Neural progenitor cell (in vitro differentiated cells): ENCODE measurements at regions not wholly inside any gene's neighbourhood (a gene's known extent, or its start where the extent isn't known, plus 50 kb on each side); places are given as distances from the start of the nearest gene placed in this dataset.

Source experiments
- DNase-seq: peaks from one replicate; pipeline ENCODE4 v3.0.0-alpha.2; 2016; ENCODE audit warnings: low spot score
- H2AFZ ChIP-seq: fragments of 200-600 bp; sonication (generic); replicated peaks from 2 replicates; pipeline ENCODE4 v1.6.1; 2016; ENCODE audit warnings: antibody characterized with exemption
- H3F3A ChIP-seq: fragments of 200-600 bp; sonication (generic); 2 replicates; pipeline ENCODE4 v1.6.1; 2016; ENCODE audit warnings: antibody characterized with exemption, low read depth
- H3K27ac ChIP-seq: fragments of 200-600 bp; sonication (generic); 2 replicates; pipeline ENCODE4 v1.5.1; 2016; ENCODE audit warnings: mild to moderate bottlenecking
- H3K27me3 ChIP-seq: fragments of 200-600 bp; sonication (generic); 2 replicates; pipeline ENCODE4 v1.6.1; 2016; ENCODE audit warnings: mild to moderate bottlenecking, moderate library complexity
- H3K36me3 ChIP-seq: fragments of 200-600 bp; sonication (generic); 2 replicates; pipeline ENCODE4 v1.5.1; 2016
- H3K4me1 ChIP-seq: fragments of 200-600 bp; sonication (generic); 2 replicates; pipeline ENCODE4 v1.6.1; 2016; ENCODE audit warnings: mixed run types
- H3K4me2 ChIP-seq: fragments of 200-600 bp; sonication (generic); 2 replicates; pipeline ENCODE4 v1.6.1; 2016
- H3K4me3 ChIP-seq: fragments of 200-600 bp; sonication (generic); 2 replicates; pipeline ENCODE4 v1.5.1; 2016
- H3K79me2 ChIP-seq: fragments of 200-600 bp; sonication (generic); 2 replicates; pipeline ENCODE4 v1.6.1; 2016; ENCODE audit warnings: low read depth
- H3K9ac ChIP-seq: fragments of 200-600 bp; sonication (generic); 2 replicates; pipeline ENCODE4 v1.6.1; 2016
- H3K9me3 ChIP-seq: fragments of 200-600 bp; sonication (generic); 2 replicates; pipeline ENCODE4 v1.5.1; 2016; ENCODE audit warnings: low read depth
- H4K20me1 ChIP-seq: fragments of 200-600 bp; sonication (generic); 2 replicates; pipeline ENCODE4 v1.6.1; 2016; ENCODE audit warnings: low read depth
- H3K27ac Mint-ChIP-seq: 3 replicates; pipeline ENCODE4 v1.8.0; 2021; ENCODE audit warnings: mixed read lengths
- H3K27me3 Mint-ChIP-seq: 2 replicates; pipeline ENCODE4 v1.8.0; 2022; ENCODE audit warnings: low read depth, mild to moderate bottlenecking, inconsistent platforms, moderate library complexity, mixed read lengths; ENCODE audit not compliant: insufficient read depth
- H3K36me3 Mint-ChIP-seq: 3 replicates; pipeline ENCODE4 v1.8.0; 2021; ENCODE audit warnings: mixed read lengths
- H3K4me1 Mint-ChIP-seq: 3 replicates; pipeline ENCODE4 v1.8.0; 2021; ENCODE audit warnings: mixed read lengths
- H3K4me3 Mint-ChIP-seq: 3 replicates; pipeline ENCODE4 v1.8.0; 2021; ENCODE audit warnings: mild to moderate bottlenecking, moderate library complexity, mixed read lengths
- H3K9me3 Mint-ChIP-seq: 3 replicates; pipeline ENCODE4 v1.8.0; 2020; ENCODE audit warnings: mixed read lengths
- CTCF ChIP-seq: fragments of 200-600 bp; sonication (generic); IDR thresholded peaks from 2 replicates; pipeline ENCODE4 v1.5.1; 2017; ENCODE audit warnings: antibody characterized with exemption, mild to moderate bottlenecking
- EZH2 ChIP-seq: fragments of 200-600 bp; sonication (generic); IDR thresholded peaks from 2 replicates; pipeline ENCODE4 v1.6.1; 2017; ENCODE audit warnings: antibody characterized with exemption, mild to moderate bottlenecking, moderate library complexity
- EZH2phosphoT487 ChIP-seq: fragments of 200-600 bp; sonication (generic); IDR thresholded peaks from 2 replicates; pipeline ENCODE4 v1.6.1; 2017; ENCODE audit warnings: antibody characterized with exemption

GRCh38 chr5:6872441-6873160 lies 159.4 kb downstream of the TENT4A start:
- TF ChIP-seq EZH2 (no peak), EZH2phosphoT487 (no peak), CTCF (no peak)
- Mint-ChIP-seq H3K36me3 (no peaks in the 10 kb centered on the region), H3K27me3 (no peaks in the 10 kb centered on the region)

GRCh38 chr5:6873359-6873758 lies 160.1 kb downstream of the TENT4A start:
- Mint-ChIP-seq H3K27ac (no peak overlapping the region), H3K4me1 (no peaks in the 10 kb centered on the region), H3K36me3 (no peaks in the 10 kb centered on the region), H3K9me3 (no peaks in the 10 kb centered on the region), H3K4me3 (no peak overlapping the region), H3K27me3 (no peaks in the 10 kb centered on the region)
- Histone ChIP-seq H3K9me3 (no peaks in the 10 kb centered on the region), H3K4me3 (no peak overlapping the region), H3F3A (no peaks in the 10 kb centered on the region), H2AFZ (no peak overlapping the region), H4K20me1 (no peaks in the 10 kb centered on the region), H3K27me3 (no peaks in the 10 kb centered on the region), H3K9ac (no peak overlapping the region), H3K79me2 (no peaks in the 10 kb centered on the region), H3K36me3 (no peaks in the 10 kb centered on the region), H3K4me1 (no peaks in the 10 kb centered on the region), H3K27ac (no peak overlapping the region), H3K4me2 (no peak overlapping the region)
- TF ChIP-seq EZH2 (no peak), CTCF (no peak), EZH2phosphoT487 (no peak)
- DNase-seq = no peak

More at GRCh38 chr5:6872441-6873160, 159.4 kb downstream of the TENT4A start:
- no peak for DNase-seq
- Mint-ChIP-seq H3K4me1 (peaks cover 4% of the 10 kb centered on the region), H3K4me3 (no peak overlapping the region), H3K27ac (no peak overlapping the region), H3K9me3 (no peaks in the 10 kb centered on the region)
- Histone ChIP-seq H3K36me3 (no peaks in the 10 kb centered on the region), H4K20me1 (no peaks in the 10 kb centered on the region), H3K4me2 (no peak overlapping the region), H2AFZ (no peak overlapping the region), H3K27ac (no peak overlapping the region), H3K4me3 (no peak overlapping the region), H3K9me3 (no peaks in the 10 kb centered on the region), H3K4me1 (no peaks in the 10 kb centered on the region), H3K27me3 (no peaks in the 10 kb centered on the region), H3K79me2 (no peaks in the 10 kb centered on the region), H3F3A (no peaks in the 10 kb centered on the region), H3K9ac (no peak overlapping the region)

GRCh38 chr5:6875376-6875775 lies 162.1 kb downstream of the TENT4A start:
- Mint-ChIP-seq H3K27ac (no peak overlapping the region), H3K4me1 (no peaks in the 10 kb centered on the region), H3K9me3 (no peaks in the 10 kb centered on the region), H3K4me3 (no peak overlapping the region), H3K27me3 (no peaks in the 10 kb centered on the region), H3K36me3 (no peaks in the 10 kb centered on the region)
- no peaks in the 10 kb centered on the region for H3K27me3 ChIP-seq
- H3F3A ChIP-seq = no peaks in the 10 kb centered on the region
- no peaks in the 10 kb centered on the region for H3K79me2 ChIP-seq
- H3K9me3 ChIP-seq = no peaks in the 10 kb centered on the region
- no peaks in the 10 kb centered on the region for H3K36me3 ChIP-seq
- H3K27ac ChIP-seq = no peak overlapping the region
- H3K4me2 ChIP-seq = no peak overlapping the region
- H3K9ac ChIP-seq = no peak overlapping the region
- no peak overlapping the region for H2AFZ ChIP-seq
- no peaks in the 10 kb centered on the region for H3K4me1 ChIP-seq
- no peak for DNase-seq
- H3K4me3 ChIP-seq = no peak overlapping the region
- no peak for TF ChIP-seq EZH2phosphoT487
- TF ChIP-seq CTCF = no peak
- no peak for TF ChIP-seq EZH2
- H4K20me1 ChIP-seq = no peaks in the 10 kb centered on the region
